ENCODE measurements at regions not wholly inside any gene's neighbourhood (a gene's known extent, or its start where the extent isn't known, plus 50 kb on each side); places are given as distances from the start of the nearest gene placed in this dataset.

- TF ChIP-seq CTCF (IDR thresholded peaks at IDR 0.05; ENCODE audit: poor library complexity) (peak; percentile 85), EZH2 (IDR thresholded peaks at IDR 0.05; ENCODE audit: borderline replicate concordance) (no peak), EZH2phosphoT487 (IDR thresholded peaks at IDR 0.05; ENCODE audit: low read depth, severe bottlenecking, unreplicated experiment) (no peak)
Measured at GRCh38 chr7:17706734-17707133, 233.6 kb downstream of the SNX13 start.
